Lower lobe of right lung (tissue), 2 donors: ENCODE measurements at regions not wholly inside any gene's neighbourhood (a gene's known extent, or its start where the extent isn't known, plus 50 kb on each side); places are given as distances from the start of the nearest gene placed in this dataset.

ENCODE experiments used
- ATAC-seq, 2 donors: fragments of 200-7000 bp; cut with Tn5 transposase; one replicate each; pipeline ENCODE4 v1.9.1; 2020 to 2022; ENCODE audit warnings: mild to moderate bottlenecking in 2 of 2, moderate library complexity in 2 of 2
- DNase-seq: peaks from one replicate; pipeline ENCODE4 v3.0.0-alpha.2; 2020
- H3K27ac ChIP-seq: fragments of 200-600 bp; one replicate; pipeline ENCODE4 v1.8.0; 2022
- H3K27me3 ChIP-seq: fragments of 200-600 bp; one replicate; pipeline ENCODE4 v1.8.0; 2022; ENCODE audit warnings: low read depth
- H3K36me3 ChIP-seq: fragments of 200-600 bp; one replicate; pipeline ENCODE4 v1.8.0; 2022; ENCODE audit warnings: mild to moderate bottlenecking
- H3K4me1 ChIP-seq: fragments of 200-600 bp; one replicate; pipeline ENCODE4 v1.8.0; 2022
- H3K4me3 ChIP-seq: fragments of 200-600 bp; one replicate; pipeline ENCODE4 v1.8.0; 2022; ENCODE audit warnings: mild to moderate bottlenecking
- H3K9me3 ChIP-seq: fragments of 200-600 bp; one replicate; pipeline ENCODE4 v1.8.0; 2022
- intact Hi-C: fragments of 100-400 bp; cut with DNase I; formaldehyde crosslinking; loops from one replicate; pipeline ENCODE4 v1.11.0; 2022
- TF ChIP-seq, protein P1 (sequence below): fragments of 200-600 bp; IDR thresholded peaks from one replicate; pipeline ENCODE4 v1.8.0; 2022; ENCODE audit warnings: antibody characterized with exemption, mild to moderate bottlenecking
- donor health status: DM: no; HTN: yes; CAD: no; lungs with severe emphysema.

DNA sequence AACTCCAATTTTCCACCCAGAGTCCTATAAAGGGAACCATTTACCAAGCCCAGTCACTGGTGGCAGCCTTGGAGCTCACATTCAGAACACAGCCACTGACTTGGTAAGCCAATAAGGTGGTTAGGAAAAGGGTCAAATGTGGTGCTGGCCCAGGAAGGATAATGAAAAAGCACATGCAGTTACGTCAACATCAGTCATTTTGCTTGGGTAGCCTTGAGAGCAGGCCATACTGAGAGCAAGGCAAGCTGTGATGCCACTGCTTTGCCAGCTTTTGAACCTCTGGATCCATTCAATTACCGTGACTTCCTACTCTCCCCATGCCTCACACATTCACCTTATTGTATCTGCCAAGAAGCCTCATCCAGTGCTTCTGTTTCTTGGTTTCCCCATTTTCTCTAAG lies 253.6 kb downstream of the OPA1 start:
- intact Hi-C loops = no loop called here
- ATAC-seq = no peak

DNA sequence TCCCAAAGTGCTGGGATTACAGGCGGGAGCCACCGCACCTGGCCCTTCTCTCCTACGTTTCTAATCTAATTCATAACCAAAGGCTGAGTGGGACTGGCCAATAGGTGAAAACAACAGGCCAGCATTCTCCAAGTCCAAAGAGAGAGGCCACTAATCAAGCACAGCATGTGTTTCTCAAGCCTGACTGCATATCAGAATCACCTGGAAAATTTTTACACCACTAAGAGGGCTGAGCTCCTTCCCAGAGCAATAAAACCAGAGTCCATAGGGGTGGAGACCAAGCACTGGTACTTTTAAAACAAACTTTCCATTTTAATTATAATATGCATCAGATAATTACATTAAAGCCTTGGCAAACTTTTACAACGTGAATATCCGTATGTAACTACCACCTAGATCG lies 254.4 kb downstream of the OPA1 start:
- ATAC-seq (no peak), DNase-seq (no peak)
- H3K4me3 ChIP-seq = no peak overlapping the region
- no peaks in the 10 kb centered on the region for H3K27me3 ChIP-seq
- no peaks in the 10 kb centered on the region for H3K36me3 ChIP-seq
- intact Hi-C loops = no loop called here
- H3K27ac ChIP-seq = no peak overlapping the region
- H3K9me3 ChIP-seq = no peaks in the 10 kb centered on the region
- H3K4me1 ChIP-seq = peaks cover 19% of the 10 kb centered on the region
- TF ChIP-seq, protein P1, sequence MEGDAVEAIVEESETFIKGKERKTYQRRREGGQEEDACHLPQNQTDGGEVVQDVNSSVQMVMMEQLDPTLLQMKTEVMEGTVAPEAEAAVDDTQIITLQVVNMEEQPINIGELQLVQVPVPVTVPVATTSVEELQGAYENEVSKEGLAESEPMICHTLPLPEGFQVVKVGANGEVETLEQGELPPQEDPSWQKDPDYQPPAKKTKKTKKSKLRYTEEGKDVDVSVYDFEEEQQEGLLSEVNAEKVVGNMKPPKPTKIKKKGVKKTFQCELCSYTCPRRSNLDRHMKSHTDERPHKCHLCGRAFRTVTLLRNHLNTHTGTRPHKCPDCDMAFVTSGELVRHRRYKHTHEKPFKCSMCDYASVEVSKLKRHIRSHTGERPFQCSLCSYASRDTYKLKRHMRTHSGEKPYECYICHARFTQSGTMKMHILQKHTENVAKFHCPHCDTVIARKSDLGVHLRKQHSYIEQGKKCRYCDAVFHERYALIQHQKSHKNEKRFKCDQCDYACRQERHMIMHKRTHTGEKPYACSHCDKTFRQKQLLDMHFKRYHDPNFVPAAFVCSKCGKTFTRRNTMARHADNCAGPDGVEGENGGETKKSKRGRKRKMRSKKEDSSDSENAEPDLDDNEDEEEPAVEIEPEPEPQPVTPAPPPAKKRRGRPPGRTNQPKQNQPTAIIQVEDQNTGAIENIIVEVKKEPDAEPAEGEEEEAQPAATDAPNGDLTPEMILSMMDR = no peak

More for the DNA sequence above, 253.6 kb downstream of the OPA1 start:
- H3K4me1 ChIP-seq = peaks cover 14% of the 10 kb centered on the region
- H3K4me3 ChIP-seq = no peak overlapping the region
- no peaks in the 10 kb centered on the region for H3K36me3 ChIP-seq
- no peak for DNase-seq
- H3K9me3 ChIP-seq = no peaks in the 10 kb centered on the region
- no peak overlapping the region for H3K27ac ChIP-seq
- no peaks in the 10 kb centered on the region for H3K27me3 ChIP-seq
- TF ChIP-seq, protein P1 = no peak

DNA sequence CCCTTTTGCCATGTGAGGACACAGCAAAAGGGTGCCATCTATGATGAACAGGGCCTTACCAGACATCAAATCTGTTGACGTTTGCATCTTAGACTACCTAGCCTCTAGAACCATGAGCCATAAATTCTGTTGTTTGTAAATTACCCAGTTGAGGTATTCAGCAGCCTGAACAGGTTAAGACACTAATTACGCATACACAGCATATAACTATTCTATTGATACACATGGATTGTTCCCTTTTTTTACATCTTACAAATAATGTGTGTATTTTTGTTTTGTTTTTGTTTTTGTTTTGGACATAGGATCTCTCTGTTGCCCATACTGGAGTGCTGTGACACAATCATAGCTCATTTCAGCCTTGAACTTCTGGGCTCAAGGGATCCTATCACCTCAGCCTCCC lies 255.5 kb downstream of the OPA1 start:
- Histone ChIP-seq H3K4me3 (no peak overlapping the region), H3K27ac (no peak overlapping the region), H3K27me3 (no peaks in the 10 kb centered on the region), H3K36me3 (no peaks in the 10 kb centered on the region), H3K4me1 (peaks cover 30% of the 10 kb centered on the region), H3K9me3 (no peaks in the 10 kb centered on the region)
- no peak for ATAC-seq
- intact Hi-C loops = no loop called here
- TF ChIP-seq, protein P1 = no peak
- no peak for DNase-seq

DNA sequence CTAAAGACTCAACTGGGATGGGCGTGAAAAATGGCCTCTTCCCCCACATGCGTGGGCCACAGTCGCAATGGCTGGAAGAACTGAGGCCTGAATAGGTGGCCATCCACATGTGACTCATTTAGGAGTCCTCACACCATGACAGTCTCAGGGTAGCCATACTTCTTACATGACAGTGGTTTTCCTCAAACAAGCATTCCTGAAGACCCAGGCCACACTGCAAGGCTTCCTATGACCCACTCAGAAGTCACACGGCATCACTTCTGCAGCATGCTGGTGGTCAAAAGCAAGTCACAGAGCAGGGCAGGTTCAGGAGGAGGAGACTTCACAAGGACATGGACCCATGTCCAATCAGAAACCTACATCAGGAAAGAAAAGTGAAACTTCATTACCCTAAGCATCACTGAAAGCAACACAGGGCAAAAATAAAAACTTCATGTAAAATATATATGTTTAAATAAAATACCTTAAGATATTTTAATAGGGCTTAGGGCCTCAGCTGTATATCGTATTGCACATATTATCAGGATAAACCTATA lies 257.1 kb downstream of the OPA1 start:
- no peak for DNase-seq
- no peaks in the 10 kb centered on the region for H3K9me3 ChIP-seq
- H3K27ac ChIP-seq = no peak overlapping the region

DNA sequence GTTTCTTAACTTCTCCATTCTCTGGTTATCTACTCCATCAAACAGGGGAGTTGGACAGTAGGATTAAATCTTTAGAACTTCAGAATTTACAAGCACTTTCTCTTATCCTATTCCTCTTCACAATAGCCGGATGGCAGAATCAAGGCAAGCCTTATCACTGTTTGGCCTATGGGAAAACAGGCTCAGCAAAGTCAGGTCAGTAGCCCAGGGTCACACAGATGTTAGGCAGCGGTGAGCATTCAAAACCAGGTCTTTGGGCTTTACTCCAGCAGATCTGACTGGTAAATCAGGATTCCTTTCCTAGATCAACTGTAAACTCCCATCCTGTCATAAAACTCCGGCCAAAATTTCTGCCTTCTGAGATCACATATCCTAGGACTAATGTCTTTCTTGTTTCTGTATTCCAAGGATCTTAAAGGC lies 258.4 kb downstream of the OPA1 start:
- Histone ChIP-seq H3K27me3 (no peaks in the 10 kb centered on the region), H3K4me1 (peaks cover 25% of the 10 kb centered on the region), H3K36me3 (no peaks in the 10 kb centered on the region), H3K27ac (no peak overlapping the region), H3K4me3 (no peak overlapping the region), H3K9me3 (no peaks in the 10 kb centered on the region)
- ATAC-seq = no peak
- DNase-seq = no peak
- TF ChIP-seq, protein P1 = no peak
- intact Hi-C loops = no loop called here

More for the DNA sequence above, 257.1 kb downstream of the OPA1 start:
- intact Hi-C loops = no loop called here
- TF ChIP-seq, protein P1 = no peak
- H3K4me3 ChIP-seq = no peak overlapping the region
- H3K27me3 ChIP-seq = no peaks in the 10 kb centered on the region
- H3K4me1 ChIP-seq = peaks cover 25% of the 10 kb centered on the region
- no peaks in the 10 kb centered on the region for H3K36me3 ChIP-seq
- ATAC-seq = no peak
